Brain microvascular endothelial cell (primary cell): ENCODE measurements at regions not wholly inside any gene's neighbourhood (a gene's known extent, or its start where the extent isn't known, plus 50 kb on each side); places are given as distances from the start of the nearest gene placed in this dataset.
A peak's percentile ranks its signal among the peaks of the same experiment; 100 is the strongest.

Experiments
- DNase-seq: peaks from one replicate; pipeline ENCODE4 v3.0.0-alpha.2; 2020
- H3K27ac ChIP-seq: fragments of 250-450 bp; sonication (Bioruptor Pico); 2 replicates; pipeline ENCODE4 v1.5.1; 2020; ENCODE audit warnings: mild to moderate bottlenecking, moderate library complexity
- H3K27me3 ChIP-seq: fragments of 250-450 bp; sonication (Bioruptor Pico); replicated peaks from 2 replicates; pipeline ENCODE4 v1.5.1; 2020; ENCODE audit warnings: mild to moderate bottlenecking
- H3K36me3 ChIP-seq: fragments of 250-450 bp; sonication (Bioruptor Pico); replicated peaks from 2 replicates; pipeline ENCODE4 v1.5.1; 2020; ENCODE audit warnings: mild to moderate bottlenecking
- H3K4me3 ChIP-seq: 2 replicates; pipeline ENCODE4 v1.5.1; 2011; ENCODE audit warnings: low read depth, mild to moderate bottlenecking, control low read depth, low read length, moderate library complexity
- CTCF ChIP-seq: IDR thresholded peaks from 2 replicates; pipeline ENCODE4 v1.5.1; 2011; ENCODE audit warnings: low read depth, mild to moderate bottlenecking, moderate library complexity, low read length, control low read depth, inconsistent platforms; ENCODE audit errors: missing control alignments
- in situ Hi-C: cut with HindIII; loops from 2 replicates; pipeline ENCODE4 v1.10.0; 2017; ENCODE audit warnings: low sequenced_read_pairs, low pct_ligation_motif_present

- Histone ChIP-seq H3K27me3 (no peaks in the 10 kb centered on the region), H3K27ac (no peak overlapping the region), H3K4me3 (no peak overlapping the region), H3K36me3 (no peaks in the 10 kb centered on the region)
- peak; percentile 28 for TF ChIP-seq CTCF
- in situ Hi-C loops = no loop called here
- DNase-seq = no peak
Observed at GRCh38 chr4:180557348-180557747, 1685.9 kb upstream of the TENM3 start.

DNA sequence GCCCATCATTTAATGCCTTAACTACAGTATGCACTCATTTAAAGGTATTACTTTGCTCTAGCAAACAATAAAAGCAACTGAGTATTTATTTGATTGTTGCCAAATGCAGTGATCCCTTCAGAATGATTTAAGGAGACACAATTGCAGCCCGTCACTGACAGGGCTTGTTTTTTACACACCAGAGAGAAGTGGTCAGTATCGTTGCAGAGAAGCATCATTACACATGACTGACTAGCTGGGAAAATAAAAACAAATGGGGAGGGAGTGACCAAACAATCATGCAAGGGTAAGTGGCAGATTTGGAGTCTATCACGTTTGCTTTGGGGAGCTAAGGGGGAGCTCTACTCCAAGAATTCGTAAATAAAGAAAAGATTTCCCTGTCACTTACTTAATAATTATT lies 1685.3 kb upstream of the TENM3 start:
- in situ Hi-C loops = no loop called here
- no peak for DNase-seq
- H3K4me3 ChIP-seq = no peak overlapping the region
- H3K27me3 ChIP-seq = no peaks in the 10 kb centered on the region
- H3K36me3 ChIP-seq = no peaks in the 10 kb centered on the region
- no peak overlapping the region for H3K27ac ChIP-seq
- TF ChIP-seq CTCF = no peak

DNA sequence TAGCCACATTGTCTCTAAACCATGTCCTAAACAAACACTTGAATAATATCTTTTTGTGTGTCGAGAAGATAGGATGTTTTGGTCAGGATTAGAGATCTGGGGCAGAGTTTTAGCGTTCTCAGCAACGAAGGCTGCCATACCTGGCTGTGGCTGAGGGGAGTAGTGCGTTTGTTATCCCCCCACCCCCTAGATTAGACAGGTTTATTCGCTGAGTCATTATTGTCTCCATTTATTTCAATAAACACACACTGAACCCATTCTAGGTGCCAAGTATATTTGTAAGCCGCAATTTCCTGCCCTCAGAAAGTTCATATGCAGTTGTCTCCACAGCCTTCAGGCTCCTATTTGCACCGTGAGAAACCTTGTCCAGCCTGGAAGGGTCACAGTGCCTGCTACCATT lies 1684.8 kb upstream of the TENM3 start:
- H3K27ac ChIP-seq = no peak overlapping the region
- no peak for DNase-seq
- in situ Hi-C loops = no loop called here
- no peaks in the 10 kb centered on the region for H3K27me3 ChIP-seq
- no peak for TF ChIP-seq CTCF
- H3K36me3 ChIP-seq = no peaks in the 10 kb centered on the region
- no peak overlapping the region for H3K4me3 ChIP-seq

- H3K27ac ChIP-seq = no peak overlapping the region
- DNase-seq = no peak
Observed at GRCh38 chr4:180560896-180561295, 1682.3 kb upstream of the TENM3 start.

GRCh38 chr4:180564026-180564425 lies 1679.2 kb upstream of the TENM3 start:
- in situ Hi-C loops = no loop called here

More at GRCh38 chr4:180560896-180561295, 1682.3 kb upstream of the TENM3 start:
- H3K27me3 ChIP-seq = no peaks in the 10 kb centered on the region
- in situ Hi-C loops = no loop called here
- no peak for TF ChIP-seq CTCF
- no peak overlapping the region for H3K4me3 ChIP-seq
- no peaks in the 10 kb centered on the region for H3K36me3 ChIP-seq

More at GRCh38 chr4:180564026-180564425, 1679.2 kb upstream of the TENM3 start:
- Histone ChIP-seq H3K4me3 (no peak overlapping the region), H3K27ac (no peak overlapping the region), H3K36me3 (no peaks in the 10 kb centered on the region), H3K27me3 (no peaks in the 10 kb centered on the region)
- no peak for DNase-seq
- TF ChIP-seq CTCF = no peak
